ENCODE measurements at regions not wholly inside any gene's neighbourhood (a gene's known extent, or its start where the extent isn't known, plus 50 kb on each side); places are given as distances from the start of the nearest gene placed in this dataset.

DNA sequence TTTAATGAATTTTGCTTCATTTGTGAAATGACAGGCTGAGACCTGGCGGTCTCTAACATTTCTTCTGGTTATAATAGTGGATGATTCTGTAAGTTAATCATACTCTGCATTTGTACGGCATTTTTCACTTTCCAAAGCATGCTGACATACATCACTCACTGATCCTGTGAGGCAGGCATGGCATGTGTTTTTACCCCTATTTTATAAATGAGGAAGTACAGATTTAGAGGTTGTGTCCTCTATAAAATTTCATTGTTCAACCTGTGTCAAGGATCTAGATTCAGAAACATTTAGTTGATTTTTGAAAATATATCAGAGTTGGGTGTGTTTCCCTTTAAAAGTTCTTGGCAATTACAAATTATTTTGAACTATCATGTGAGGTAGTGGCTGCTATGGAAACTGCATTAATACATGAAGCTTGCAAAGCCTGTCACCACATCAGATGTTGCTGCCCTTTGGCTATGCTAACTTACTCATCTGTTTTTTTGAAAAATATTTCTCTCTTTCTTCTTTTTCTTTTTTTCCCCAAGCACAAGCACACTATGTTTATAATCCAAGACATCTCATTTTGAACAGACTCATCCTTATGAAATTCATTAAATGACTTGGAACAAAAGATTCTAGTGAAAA lies 172.7 kb downstream of the GNAI1 start:
- ChIA-PET POLR2A (no interaction called here), CTCF (no interaction called here)
- Mint-ChIP-seq H3K9me3 (no peaks in the 10 kb centered on the region), H3K27ac (no peak overlapping the region), H3K4me3 (no peak overlapping the region), H3K36me3 (no peaks in the 10 kb centered on the region), H3K27me3 (ENCODE audit: low read depth) (peaks cover 20% of the 10 kb centered on the region), H3K4me1 (peaks cover 9% of the 10 kb centered on the region)
- ATAC-seq: no peak
- TF ChIP-seq, protein P1, sequence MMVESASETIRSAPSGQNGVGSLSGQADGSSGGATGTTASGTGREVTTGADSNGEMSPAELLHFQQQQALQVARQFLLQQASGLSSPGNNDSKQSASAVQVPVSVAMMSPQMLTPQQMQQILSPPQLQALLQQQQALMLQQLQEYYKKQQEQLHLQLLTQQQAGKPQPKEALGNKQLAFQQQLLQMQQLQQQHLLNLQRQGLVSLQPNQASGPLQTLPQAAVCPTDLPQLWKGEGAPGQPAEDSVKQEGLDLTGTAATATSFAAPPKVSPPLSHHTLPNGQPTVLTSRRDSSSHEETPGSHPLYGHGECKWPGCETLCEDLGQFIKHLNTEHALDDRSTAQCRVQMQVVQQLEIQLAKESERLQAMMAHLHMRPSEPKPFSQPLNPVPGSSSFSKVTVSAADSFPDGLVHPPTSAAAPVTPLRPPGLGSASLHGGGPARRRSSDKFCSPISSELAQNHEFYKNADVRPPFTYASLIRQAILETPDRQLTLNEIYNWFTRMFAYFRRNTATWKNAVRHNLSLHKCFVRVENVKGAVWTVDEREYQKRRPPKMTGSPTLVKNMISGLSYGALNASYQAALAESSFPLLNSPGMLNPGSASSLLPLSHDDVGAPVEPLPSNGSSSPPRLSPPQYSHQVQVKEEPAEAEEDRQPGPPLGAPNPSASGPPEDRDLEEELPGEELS (CRISPR knock-in tag; IDR thresholded peaks at IDR 0.05): no peak
- TF ChIP-seq CREM (CRISPR knock-in tag; IDR thresholded peaks at IDR 0.05) (no peak), ZNF263 (CRISPR knock-in tag; IDR thresholded peaks at IDR 0.05; ENCODE audit: low read depth) (no peak), RELA (CRISPR knock-in tag; IDR thresholded peaks at IDR 0.05; ENCODE audit: borderline replicate concordance) (no peak), ZNF232 (CRISPR knock-in tag; IDR thresholded peaks at IDR 0.05) (no peak), SMAD4 (CRISPR knock-in tag; IDR thresholded peaks at IDR 0.05) (no peak), ZNF416 (CRISPR knock-in tag; IDR thresholded peaks at IDR 0.05) (no peak), HMGA2 (CRISPR knock-in tag; IDR thresholded peaks at IDR 0.05) (no peak), SP1 (CRISPR knock-in tag; conservative IDR thresholded peaks at IDR 0.05) (no peak), GRHL2 (CRISPR knock-in tag; IDR thresholded peaks at IDR 0.05; ENCODE audit: insufficient replicate concordance, severe bottlenecking) (no peak)
- TF ChIP-seq, protein P2, sequence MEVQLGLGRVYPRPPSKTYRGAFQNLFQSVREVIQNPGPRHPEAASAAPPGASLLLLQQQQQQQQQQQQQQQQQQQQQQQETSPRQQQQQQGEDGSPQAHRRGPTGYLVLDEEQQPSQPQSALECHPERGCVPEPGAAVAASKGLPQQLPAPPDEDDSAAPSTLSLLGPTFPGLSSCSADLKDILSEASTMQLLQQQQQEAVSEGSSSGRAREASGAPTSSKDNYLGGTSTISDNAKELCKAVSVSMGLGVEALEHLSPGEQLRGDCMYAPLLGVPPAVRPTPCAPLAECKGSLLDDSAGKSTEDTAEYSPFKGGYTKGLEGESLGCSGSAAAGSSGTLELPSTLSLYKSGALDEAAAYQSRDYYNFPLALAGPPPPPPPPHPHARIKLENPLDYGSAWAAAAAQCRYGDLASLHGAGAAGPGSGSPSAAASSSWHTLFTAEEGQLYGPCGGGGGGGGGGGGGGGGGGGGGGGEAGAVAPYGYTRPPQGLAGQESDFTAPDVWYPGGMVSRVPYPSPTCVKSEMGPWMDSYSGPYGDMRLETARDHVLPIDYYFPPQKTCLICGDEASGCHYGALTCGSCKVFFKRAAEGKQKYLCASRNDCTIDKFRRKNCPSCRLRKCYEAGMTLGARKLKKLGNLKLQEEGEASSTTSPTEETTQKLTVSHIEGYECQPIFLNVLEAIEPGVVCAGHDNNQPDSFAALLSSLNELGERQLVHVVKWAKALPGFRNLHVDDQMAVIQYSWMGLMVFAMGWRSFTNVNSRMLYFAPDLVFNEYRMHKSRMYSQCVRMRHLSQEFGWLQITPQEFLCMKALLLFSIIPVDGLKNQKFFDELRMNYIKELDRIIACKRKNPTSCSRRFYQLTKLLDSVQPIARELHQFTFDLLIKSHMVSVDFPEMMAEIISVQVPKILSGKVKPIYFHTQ (CRISPR knock-in tag; IDR thresholded peaks at IDR 0.05): no peak
- TF ChIP-seq, protein P3, sequence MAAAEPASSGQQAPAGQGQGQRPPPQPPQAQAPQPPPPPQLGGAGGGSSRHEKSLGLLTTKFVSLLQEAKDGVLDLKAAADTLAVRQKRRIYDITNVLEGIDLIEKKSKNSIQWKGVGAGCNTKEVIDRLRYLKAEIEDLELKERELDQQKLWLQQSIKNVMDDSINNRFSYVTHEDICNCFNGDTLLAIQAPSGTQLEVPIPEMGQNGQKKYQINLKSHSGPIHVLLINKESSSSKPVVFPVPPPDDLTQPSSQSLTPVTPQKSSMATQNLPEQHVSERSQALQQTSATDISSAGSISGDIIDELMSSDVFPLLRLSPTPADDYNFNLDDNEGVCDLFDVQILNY (CRISPR knock-in tag; IDR thresholded peaks at IDR 0.05): no peak
- TF ChIP-seq, protein P4, sequence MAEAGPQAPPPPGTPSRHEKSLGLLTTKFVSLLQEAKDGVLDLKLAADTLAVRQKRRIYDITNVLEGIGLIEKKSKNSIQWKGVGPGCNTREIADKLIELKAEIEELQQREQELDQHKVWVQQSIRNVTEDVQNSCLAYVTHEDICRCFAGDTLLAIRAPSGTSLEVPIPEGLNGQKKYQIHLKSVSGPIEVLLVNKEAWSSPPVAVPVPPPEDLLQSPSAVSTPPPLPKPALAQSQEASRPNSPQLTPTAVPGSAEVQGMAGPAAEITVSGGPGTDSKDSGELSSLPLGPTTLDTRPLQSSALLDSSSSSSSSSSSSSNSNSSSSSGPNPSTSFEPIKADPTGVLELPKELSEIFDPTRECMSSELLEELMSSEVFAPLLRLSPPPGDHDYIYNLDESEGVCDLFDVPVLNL (CRISPR knock-in tag; IDR thresholded peaks at IDR 0.05; ENCODE audit: borderline replicate concordance, low read depth): no peak
- DNase-seq (ENCODE audit: low spot score): no peak

DNA sequence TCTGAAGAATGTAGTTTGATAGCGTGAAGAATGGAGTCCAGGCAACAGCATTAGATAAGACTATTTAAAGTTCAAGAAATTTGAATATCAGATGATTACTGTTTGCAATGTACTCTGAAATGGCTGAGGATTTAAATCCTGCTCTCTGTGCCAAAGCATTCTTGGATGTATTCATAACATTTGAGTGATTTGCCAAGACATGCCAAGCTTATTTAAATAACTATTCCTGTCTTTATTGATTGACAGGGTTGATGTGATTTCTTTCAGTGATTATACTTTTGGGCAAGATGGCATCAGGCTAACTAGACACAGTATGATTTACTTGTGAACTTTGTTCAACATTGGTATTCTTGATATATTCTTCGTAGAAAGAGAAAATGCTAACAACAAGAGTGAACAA lies 168.7 kb downstream of the GNAI1 start:
- peaks cover 9% of the 10 kb centered on the region for H3K4me1 Mint-ChIP-seq
- no peaks in the 10 kb centered on the region for H3K36me3 Mint-ChIP-seq
- H3K4me3 Mint-ChIP-seq: no peak overlapping the region
- no peak overlapping the region for H3K27ac Mint-ChIP-seq
- no peaks in the 10 kb centered on the region for H3K9me3 Mint-ChIP-seq
- H3K27me3 Mint-ChIP-seq (ENCODE audit: low read depth): peaks cover 56% of the 10 kb centered on the region
- ChIA-PET POLR2A (no interaction called here), CTCF (no interaction called here)
- DNase-seq (ENCODE audit: low spot score): no peak
- ATAC-seq: no peak
- TF ChIP-seq NFYB (CRISPR knock-in tag; conservative IDR thresholded peaks at IDR 0.05; ENCODE audit: low read depth): no peak
- TF ChIP-seq NFE2L1 (CRISPR knock-in tag; IDR thresholded peaks at IDR 0.05): no peak
- no peak for TF ChIP-seq SMAD3 (CRISPR knock-in tag; IDR thresholded peaks at IDR 0.05; ENCODE audit: borderline replicate concordance)
- TF ChIP-seq, protein P2 (CRISPR knock-in tag; IDR thresholded peaks at IDR 0.05): no peak
- TF ChIP-seq, protein P5, sequence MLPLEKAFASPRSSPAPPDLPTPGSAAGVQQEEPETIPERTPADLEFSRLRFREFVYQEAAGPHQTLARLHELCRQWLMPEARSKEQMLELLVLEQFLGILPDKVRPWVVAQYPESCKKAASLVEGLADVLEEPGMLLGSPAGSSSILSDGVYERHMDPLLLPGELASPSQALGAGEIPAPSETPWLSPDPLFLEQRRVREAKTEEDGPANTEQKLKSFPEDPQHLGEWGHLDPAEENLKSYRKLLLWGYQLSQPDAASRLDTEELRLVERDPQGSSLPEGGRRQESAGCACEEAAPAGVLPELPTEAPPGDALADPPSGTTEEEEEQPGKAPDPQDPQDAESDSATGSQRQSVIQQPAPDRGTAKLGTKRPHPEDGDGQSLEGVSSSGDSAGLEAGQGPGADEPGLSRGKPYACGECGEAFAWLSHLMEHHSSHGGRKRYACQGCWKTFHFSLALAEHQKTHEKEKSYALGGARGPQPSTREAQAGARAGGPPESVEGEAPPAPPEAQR (CRISPR knock-in tag; IDR thresholded peaks at IDR 0.05): no peak
- no peak for TF ChIP-seq ZNF232 (CRISPR knock-in tag; IDR thresholded peaks at IDR 0.05)
- TF ChIP-seq, protein P6, sequence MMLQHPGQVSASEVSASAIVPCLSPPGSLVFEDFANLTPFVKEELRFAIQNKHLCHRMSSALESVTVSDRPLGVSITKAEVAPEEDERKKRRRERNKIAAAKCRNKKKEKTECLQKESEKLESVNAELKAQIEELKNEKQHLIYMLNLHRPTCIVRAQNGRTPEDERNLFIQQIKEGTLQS (CRISPR knock-in tag; conservative IDR thresholded peaks at IDR 0.05): no peak
- TF ChIP-seq, protein P7, sequence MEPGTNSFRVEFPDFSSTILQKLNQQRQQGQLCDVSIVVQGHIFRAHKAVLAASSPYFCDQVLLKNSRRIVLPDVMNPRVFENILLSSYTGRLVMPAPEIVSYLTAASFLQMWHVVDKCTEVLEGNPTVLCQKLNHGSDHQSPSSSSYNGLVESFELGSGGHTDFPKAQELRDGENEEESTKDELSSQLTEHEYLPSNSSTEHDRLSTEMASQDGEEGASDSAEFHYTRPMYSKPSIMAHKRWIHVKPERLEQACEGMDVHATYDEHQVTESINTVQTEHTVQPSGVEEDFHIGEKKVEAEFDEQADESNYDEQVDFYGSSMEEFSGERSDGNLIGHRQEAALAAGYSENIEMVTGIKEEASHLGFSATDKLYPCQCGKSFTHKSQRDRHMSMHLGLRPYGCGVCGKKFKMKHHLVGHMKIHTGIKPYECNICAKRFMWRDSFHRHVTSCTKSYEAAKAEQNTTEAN (CRISPR knock-in tag; IDR thresholded peaks at IDR 0.05): no peak

Data from WTC11 (cell line).